GM12891 (cell line): ENCODE measurements at regions not wholly inside any gene's neighbourhood (a gene's known extent, or its start where the extent isn't known, plus 50 kb on each side); places are given as distances from the start of the nearest gene placed in this dataset.

Experiments
- DNase-seq: peaks from one replicate; pipeline ENCODE4 v3.0.0; 2011; ENCODE audit warnings: low spot score; ENCODE audit not compliant: insufficient read length
- FAIRE-seq: peaks from 2 replicates; lab custom pipeline; 2011; peaks lifted over from hg19 to GRCh38; lab: Jason Lieb, UNC
- PAX5 ChIP-seq: IDR thresholded peaks from 2 replicates; pipeline ENCODE4 v1.6.1; 2011; ENCODE audit warnings: low read length, moderate library complexity, mild to moderate bottlenecking; ENCODE audit not compliant: insufficient read depth, severe bottlenecking
- POLR2A ChIP-seq: IDR thresholded peaks from 2 replicates; pipeline ENCODE4 v1.6.1; 2011; ENCODE audit warnings: low read depth, low read length, control low read depth
- POLR2AphosphoS5 ChIP-seq: IDR thresholded peaks from 2 replicates; pipeline ENCODE4 v1.6.1; 2011; ENCODE audit warnings: low read depth, low read length, control low read depth
- POU2F2 ChIP-seq: IDR thresholded peaks from 2 replicates; pipeline ENCODE4 v1.6.1; 2011; ENCODE audit warnings: low read depth, mild to moderate bottlenecking, control low read depth, low read length, moderate library complexity
- SPI1 ChIP-seq: IDR thresholded peaks from 2 replicates; pipeline ENCODE4 v1.6.1; 2011; ENCODE audit warnings: low read depth, low read length, control low read depth
- TAF1 ChIP-seq: IDR thresholded peaks from 2 replicates; pipeline ENCODE4 v1.6.1; 2011; ENCODE audit warnings: low read depth, low read length, control low read depth

GRCh38 chr6:134449004-134449403 is 131.1 kb upstream of the SGK1 start:
- TF ChIP-seq SPI1, result no peak
- TF ChIP-seq POLR2AphosphoS5, result no peak
- no peak for TF ChIP-seq POLR2A
- TF ChIP-seq TAF1, result no peak
- TF ChIP-seq POU2F2, result no peak
- no peak for TF ChIP-seq PAX5
- DNase-seq, result no peak
- FAIRE-seq, result peak; percentile 56

GRCh38 chr6:134447883-134448387 is 130.0 kb upstream of the SGK1 start:
- FAIRE-seq, result no peak
- TF ChIP-seq SPI1 (no peak), POU2F2 (no peak), TAF1 (no peak), POLR2A (no peak), PAX5 (no peak), POLR2AphosphoS5 (no peak)
- no peak for DNase-seq

- TF ChIP-seq POU2F2 (no peak), POLR2A (no peak), SPI1 (no peak), POLR2AphosphoS5 (no peak), TAF1 (no peak)
- DNase-seq (no peak), FAIRE-seq (no peak)
Observed at GRCh38 chr6:134447423-134447822, 129.5 kb upstream of the SGK1 start.

GRCh38 chr6:134446896-134447295 is 129.0 kb upstream of the SGK1 start:
- DNase-seq (no peak), FAIRE-seq (no peak)
- TF ChIP-seq PAX5 (no peak), POU2F2 (no peak), TAF1 (no peak), SPI1 (no peak), POLR2A (no peak), POLR2AphosphoS5 (no peak)

- no peak for DNase-seq
- TF ChIP-seq POLR2A, result no peak
- TF ChIP-seq POLR2AphosphoS5, result no peak
- TF ChIP-seq POU2F2, result no peak
- no peak for TF ChIP-seq TAF1
- no peak for TF ChIP-seq SPI1
- TF ChIP-seq PAX5, result no peak
- peak; percentile 40 for FAIRE-seq
Observed at GRCh38 chr6:134446218-134446848, 128.4 kb upstream of the SGK1 start.

- TF ChIP-seq PAX5, result no peak
- TF ChIP-seq TAF1, result no peak
- TF ChIP-seq SPI1, result no peak
- TF ChIP-seq POLR2AphosphoS5, result no peak
- no peak for TF ChIP-seq POLR2A
- TF ChIP-seq POU2F2, result no peak
- no peak for FAIRE-seq
Observed at GRCh38 chr6:134443009-134443408, 125.1 kb upstream of the SGK1 start.

GRCh38 chr6:134442073-134442472 is 124.2 kb upstream of the SGK1 start:
- DNase-seq (no peak), FAIRE-seq (no peak)
- TF ChIP-seq POLR2AphosphoS5, result no peak
- no peak for TF ChIP-seq PAX5
- TF ChIP-seq SPI1, result no peak
- TF ChIP-seq POU2F2, result no peak
- TF ChIP-seq POLR2A, result no peak
- TF ChIP-seq TAF1, result no peak

More at GRCh38 chr6:134443009-134443408, 125.1 kb upstream of the SGK1 start:
- no peak for DNase-seq

GRCh38 chr6:134438837-134439236 is 120.9 kb upstream of the SGK1 start:
- TF ChIP-seq POLR2A (no peak), POU2F2 (no peak), PAX5 (no peak), POLR2AphosphoS5 (no peak), SPI1 (no peak), TAF1 (no peak)
- FAIRE-seq, result no peak
- DNase-seq, result no peak

- TF ChIP-seq SPI1, result no peak
- no peak for TF ChIP-seq PAX5
- no peak for TF ChIP-seq POU2F2
- no peak for TF ChIP-seq TAF1
- TF ChIP-seq POLR2A, result no peak
- no peak for TF ChIP-seq POLR2AphosphoS5
- FAIRE-seq (no peak), DNase-seq (no peak)
Observed at GRCh38 chr6:134437376-134437775, 119.5 kb upstream of the SGK1 start.

- no peak for TF ChIP-seq POLR2A
- TF ChIP-seq TAF1, result no peak
- TF ChIP-seq PAX5, result no peak
- TF ChIP-seq SPI1, result no peak
- no peak for TF ChIP-seq POLR2AphosphoS5
- DNase-seq (no peak), FAIRE-seq (no peak)
Observed at GRCh38 chr6:134436950-134437349, 119.0 kb upstream of the SGK1 start.
